ENCODE measurements at regions not wholly inside any gene's neighbourhood (a gene's known extent, or its start where the extent isn't known, plus 50 kb on each side); places are given as distances from the start of the nearest gene placed in this dataset.

DNA sequence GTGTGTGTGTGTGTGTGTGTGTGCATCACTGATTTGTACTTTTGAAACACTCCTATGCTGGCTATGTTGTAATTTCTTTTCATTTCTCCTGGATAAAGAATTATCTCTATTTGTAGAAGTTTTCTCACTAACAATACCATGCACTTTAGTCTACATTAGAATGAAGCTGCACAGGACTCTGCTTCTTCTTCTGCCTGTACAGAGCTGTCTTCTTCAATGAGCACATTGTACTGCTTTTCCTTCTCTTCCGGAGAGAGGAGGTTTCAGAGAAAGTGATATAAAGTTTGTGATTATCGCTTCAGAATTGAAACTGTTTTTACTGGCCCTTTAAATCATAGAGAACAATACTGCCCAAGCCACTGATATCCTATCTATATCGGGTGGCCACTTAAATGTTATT is 677.0 kb downstream of the NR2F1-AS1 start:
- ATAC-seq (no peak), DNase-seq (no peak)
- no peak overlapping the region for H3K27ac ChIP-seq
- intact Hi-C loops (cut with DNase I): no loop called here
- H3K36me3 ChIP-seq: no peaks in the 10 kb centered on the region
- 56% methylated on average over 3 of the region's 3 CpGs for WGBS (ENCODE audit: insufficient coverage, low coverage, low lambda C conversion rate, missing lambda C conversion rate)
- H3K4me1 ChIP-seq: peaks cover 0 to 11% (median 4%) of the 10 kb centered on the region in 4 donors
- H3K27me3 ChIP-seq: no peaks in the 10 kb centered on the region
- TF ChIP-seq CTCF (IDR thresholded peaks at IDR 0.05): no peak
- no peak for TF ChIP-seq POLR2A (IDR thresholded peaks at IDR 0.05)
- no peak overlapping the region for H3K4me3 ChIP-seq
- no peaks in the 10 kb centered on the region for H3K9me3 ChIP-seq

GRCh38 chr5:92899611-92900010 is 681.4 kb downstream of the NR2F1-AS1 start:
- H3K4me3 ChIP-seq: no peak overlapping the region
- no peaks in the 10 kb centered on the region for H3K4me1 ChIP-seq
- 76% methylated on average over 4 of the region's 4 CpGs for WGBS (ENCODE audit: insufficient coverage, low coverage, low lambda C conversion rate, missing lambda C conversion rate)
- peaks cover 0 to 2% (median 0%) of the 10 kb centered on the region in 4 donors for H3K36me3 ChIP-seq
- H3K27me3 ChIP-seq: no peaks in the 10 kb centered on the region
- intact Hi-C loops (cut with DNase I): no loop called here
- TF ChIP-seq POLR2A (IDR thresholded peaks at IDR 0.05): no peak
- no peak for TF ChIP-seq CTCF (IDR thresholded peaks at IDR 0.05)
- H3K27ac ChIP-seq: no peak overlapping the region
- DNase-seq (no peak), ATAC-seq (no peak)
- H3K9me3 ChIP-seq: no peaks in the 10 kb centered on the region

GRCh38 chr5:92896722-92897121 is 684.3 kb downstream of the NR2F1-AS1 start:
- intact Hi-C loops (cut with DNase I): no loop called here
- Histone ChIP-seq H3K27me3 (no peaks in the 10 kb centered on the region), H3K4me3 (no peak overlapping the region), H3K27ac (no peak overlapping the region), H3K9me3 (no peaks in the 10 kb centered on the region), H3K36me3 (peaks cover 0 to 2% (median 0%) of the 10 kb centered on the region in 4 donors), H3K4me1 (no peaks in the 10 kb centered on the region)
- ATAC-seq: no peak
- no peak for DNase-seq
- TF ChIP-seq POLR2A (IDR thresholded peaks at IDR 0.05) (no peak), CTCF (IDR thresholded peaks at IDR 0.05) (no peak)

DNA sequence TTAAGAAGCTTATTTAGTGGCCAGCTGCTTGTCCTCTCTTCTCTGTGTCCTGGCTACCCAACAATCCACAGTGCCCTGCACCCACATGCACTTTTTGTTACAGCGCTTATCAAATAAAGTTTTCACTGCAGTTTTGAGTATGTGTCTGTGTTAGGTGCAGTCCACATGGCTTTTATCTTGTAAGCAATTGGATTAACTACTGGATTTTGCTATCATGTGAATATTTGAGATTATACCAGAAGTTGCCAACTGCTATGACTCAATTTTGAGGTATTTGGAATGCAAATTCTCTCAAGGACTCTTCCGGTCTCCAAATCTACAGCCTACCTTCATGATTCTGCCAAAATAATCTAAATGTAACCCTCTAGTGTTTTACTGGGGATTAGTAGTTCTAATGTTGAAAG is 690.2 kb downstream of the NR2F1-AS1 start:
- TF ChIP-seq POLR2A (IDR thresholded peaks at IDR 0.05) (no peak), CTCF (IDR thresholded peaks at IDR 0.05) (no peak)
- 75% methylated on average over 2 of the region's 2 CpGs for whole genome bisulfite sequencing (ENCODE audit: insufficient coverage, low coverage, low lambda C conversion rate, missing lambda C conversion rate)

GRCh38 chr5:92889140-92889539 is 691.9 kb downstream of the NR2F1-AS1 start:
- ATAC-seq (no peak), DNase-seq (no peak)
- no peak overlapping the region for H3K4me3 ChIP-seq
- intact Hi-C loops (cut with DNase I): no loop called here
- no peak overlapping the region for H3K27ac ChIP-seq
- 100% methylated on average over 1 of the region's 1 CpG for WGBS (ENCODE audit: insufficient coverage, low coverage, low lambda C conversion rate, missing lambda C conversion rate)
- H3K9me3 ChIP-seq: no peaks in the 10 kb centered on the region
- no peaks in the 10 kb centered on the region for H3K36me3 ChIP-seq
- TF ChIP-seq POLR2A (IDR thresholded peaks at IDR 0.05) (no peak), CTCF (IDR thresholded peaks at IDR 0.05) (no peak)
- no peaks in the 10 kb centered on the region for H3K4me1 ChIP-seq
- H3K27me3 ChIP-seq: no peaks in the 10 kb centered on the region

More for the DNA sequence above, 690.2 kb downstream of the NR2F1-AS1 start:
- H3K4me1 ChIP-seq: no peaks in the 10 kb centered on the region
- H3K27me3 ChIP-seq: no peaks in the 10 kb centered on the region
- H3K27ac ChIP-seq: no peak overlapping the region
- intact Hi-C loops (cut with DNase I): no loop called here
- H3K4me3 ChIP-seq: no peak overlapping the region
- DNase-seq (no peak), ATAC-seq (no peak)
- no peaks in the 10 kb centered on the region for H3K9me3 ChIP-seq
- no peaks in the 10 kb centered on the region for H3K36me3 ChIP-seq
